ENCODE measurements at regions not wholly inside any gene's neighbourhood (a gene's known extent, or its start where the extent isn't known, plus 50 kb on each side); places are given as distances from the start of the nearest gene placed in this dataset.

- TF ChIP-seq POLR2A (IDR thresholded peaks at IDR 0.05; ENCODE audit: low read depth), result no peak
- TF ChIP-seq CTCF (IDR thresholded peaks at IDR 0.05), result no peak
- TF ChIP-seq POLR2AphosphoS5 (IDR thresholded peaks at IDR 0.05), result no peak
- TF ChIP-seq EP300 (IDR thresholded peaks at IDR 0.05), result no peak
These were observed 143.0 kb upstream of the CYP1B1 start for GRCh38 chr2:38218995-38219394.
